A549 (cell line): ENCODE measurements at regions not wholly inside any gene's neighbourhood (a gene's known extent, or its start where the extent isn't known, plus 50 kb on each side); places are given as distances from the start of the nearest gene placed in this dataset.

Experiments
- ATAC-seq, 2 experiments: fragments of 200-7000 bp in 1 of 2; fragments of >200 bp in 1 of 2; cut with Nextera tagmentation in 1 of 2; cut with Tn5 transposase in 1 of 2; 3 replicates each; pipeline versions ENCODE4 v1.8.0 to v1.9.1; 2018 to 2020; ENCODE audit warnings: mild to moderate bottlenecking in 1 of 2, moderate library complexity in 1 of 2
- CTCF ChIA-PET: fragments of 300-600 bp; sonication (Branson Sonifier 250); formaldehyde crosslinking; extraction: SDS; loops from one replicate; lab custom pipeline; 2021; ENCODE audit warnings: antibody characterized with exemption, inconsistent platforms; lab: Yijun Ruan, JAX
- POLR2A ChIA-PET: fragments of 350-600 bp; formaldehyde crosslinking; extraction: SDS; loops from one replicate; lab custom pipeline; 2021; ENCODE audit warnings: antibody characterized with exemption, inconsistent platforms; lab: Yijun Ruan, JAX
- DNase-seq, 2 experiments: peaks; one replicate each; pipeline versions ENCODE4 v3.0.0 to v3.0.0-alpha.2; 2011 to 2016; ENCODE audit warnings: low read depth in 1 of 2, low spot score in 1 of 2
- FAIRE-seq: peaks from 2 replicates; lab custom pipeline; 2011; peaks lifted over from hg19 to GRCh38; lab: Jason Lieb, UNC
- H3K27ac ChIP-seq, 2 experiments: fragments of >200 bp; sonication (Bioruptor Twin); formaldehyde crosslinking; 3 replicates each; pipeline ENCODE4 v1.5.1; 2016 to 2017
- H3K4me1 ChIP-seq: fragments of >200 bp; sonication (Bioruptor Twin); formaldehyde crosslinking; 3 replicates; pipeline ENCODE4 v1.6.1; 2016
- H3K4me2 ChIP-seq: fragments of >200 bp; sonication (Bioruptor Twin); formaldehyde crosslinking; 3 replicates; pipeline ENCODE4 v1.6.1; 2016
- H3K4me3 ChIP-seq: fragments of >200 bp; sonication (Bioruptor Twin); formaldehyde crosslinking; 3 replicates; pipeline ENCODE4 v1.5.1; 2016
- H3K9me3 ChIP-seq: fragments of >200 bp; sonication (Bioruptor Twin); formaldehyde crosslinking; 3 replicates; pipeline ENCODE4 v1.6.1; 2016
- ATOH8 ChIP-seq: fragments of 250-450 bp; sonication (Bioruptor Pico); IDR thresholded peaks from 2 replicates; pipeline ENCODE4 v1.5.0; 2020; ENCODE audit warnings: low read depth, mild to moderate bottlenecking, moderate library complexity
- BHLHE40 ChIP-seq: IDR thresholded peaks from 2 replicates; pipeline ENCODE4 v1.6.1; 2012; ENCODE audit warnings: low read depth, low read length, inconsistent platforms
- CHD4 ChIP-seq: fragments of 200-600 bp; sonication (generic); IDR thresholded peaks from 2 replicates; pipeline ENCODE4 v1.6.1; 2016; ENCODE audit warnings: antibody characterized with exemption, mild to moderate bottlenecking, borderline replicate concordance
- CTCF ChIP-seq: fragments of >200 bp; sonication (Bioruptor Twin); formaldehyde crosslinking; IDR thresholded peaks from 3 replicates; pipeline ENCODE4 v1.5.1; 2016
- EHMT2 ChIP-seq: fragments of 200-600 bp; sonication (generic); IDR thresholded peaks from 2 replicates; pipeline ENCODE4 v1.6.1; 2016; ENCODE audit warnings: antibody characterized with exemption, low read depth, mild to moderate bottlenecking, moderate library complexity
- ELK1 ChIP-seq: fragments of 150-350 bp; IDR thresholded peaks from 2 replicates; pipeline ENCODE4 v1.6.1; 2014; ENCODE audit warnings: low read depth, mild to moderate bottlenecking, low read length
- FOSB ChIP-seq: fragments of 250-450 bp; sonication (Bioruptor Pico); IDR thresholded peaks from 2 replicates; pipeline ENCODE4 v1.5.0; 2020; ENCODE audit warnings: mild to moderate bottlenecking, moderate library complexity
- HDAC2 ChIP-seq: fragments of 200-600 bp; sonication (generic); IDR thresholded peaks from 2 replicates; pipeline ENCODE4 v1.6.1; 2016
- HES2 ChIP-seq: fragments of >200 bp; sonication (Bioruptor Twin); formaldehyde crosslinking; IDR thresholded peaks from 2 replicates; pipeline ENCODE4 v1.6.1; 2016
- HMGXB4 ChIP-seq: fragments of 250-450 bp; sonication (Bioruptor Pico); IDR thresholded peaks from 2 replicates; pipeline ENCODE4 v1.5.0; 2021; ENCODE audit warnings: mild to moderate bottlenecking, moderate library complexity, borderline replicate concordance
- JUN ChIP-seq, 2 experiments: fragments of >200 bp; sonication (Bioruptor Twin); formaldehyde crosslinking; IDR thresholded peaks; 2 replicates in 1 of 2; 3 replicates in 1 of 2; pipeline ENCODE4 v1.6.1; 2016 to 2017
- KDM5A ChIP-seq: fragments of 200-600 bp; sonication (generic); IDR thresholded peaks from 2 replicates; pipeline ENCODE4 v1.6.1; 2016; ENCODE audit warnings: antibody characterized with exemption, mild to moderate bottlenecking
- MAFK ChIP-seq: fragments of 450-650 bp; IDR thresholded peaks from 2 replicates; pipeline ENCODE4 v1.6.1; 2014; ENCODE audit not compliant: partially characterized antibody
- MAX ChIP-seq: IDR thresholded peaks from 2 replicates; pipeline ENCODE4 v1.6.1; 2012
- NFE2L2 ChIP-seq: fragments of 150-350 bp; conservative IDR thresholded peaks from 2 replicates; pipeline ENCODE4 v1.6.1; 2014; ENCODE audit warnings: low read length
- NR3C1 ChIP-seq: fragments of >200 bp; sonication (Bioruptor Twin); formaldehyde crosslinking; IDR thresholded peaks from 3 replicates; pipeline ENCODE4 v1.6.1; 2017
- POLR2AphosphoS2 ChIP-seq: conservative IDR thresholded peaks from 2 replicates; pipeline ENCODE4 v1.6.1; 2012; ENCODE audit warnings: low read length, improper control_type of control experiment, inconsistent platforms
- RNF2 ChIP-seq: fragments of 200-600 bp; sonication (generic); IDR thresholded peaks from 2 replicates; pipeline ENCODE4 v1.6.1; 2016; ENCODE audit warnings: low read depth, mild to moderate bottlenecking, antibody characterized with exemption, moderate library complexity, borderline replicate concordance
- SMC3 ChIP-seq: fragments of >200 bp; sonication (Bioruptor Twin); formaldehyde crosslinking; IDR thresholded peaks from 3 replicates; pipeline ENCODE4 v1.6.1; 2018; ENCODE audit warnings: inconsistent platforms
- TFCP2L1 ChIP-seq: fragments of 250-450 bp; sonication (Bioruptor Pico); IDR thresholded peaks from 2 replicates; pipeline ENCODE4 v1.5.0; 2021; ENCODE audit warnings: mild to moderate bottlenecking
- USF2 ChIP-seq: fragments of 450-650 bp; IDR thresholded peaks from 2 replicates; pipeline ENCODE4 v1.6.1; 2014; ENCODE audit warnings: antibody characterized with exemption
- ZC3H11A ChIP-seq: fragments of 450-650 bp; IDR thresholded peaks from 2 replicates; pipeline ENCODE4 v1.6.1; 2014; ENCODE audit warnings: antibody characterized with exemption, mild to moderate bottlenecking
- ZSCAN20 ChIP-seq: fragments of 250-450 bp; sonication (Bioruptor Pico); IDR thresholded peaks from 2 replicates; pipeline ENCODE4 v1.8.0; 2022; ENCODE audit warnings: mild to moderate bottlenecking, moderate library complexity
- WGBS: methylation state at CpG from one replicate; pipeline ENCODE4 v1.1.6; 2017; ENCODE audit errors: missing lambda C conversion rate; 5-methylcytosine and 5-hydroxymethylcytosine counted together

- Histone ChIP-seq H3K4me2 (no peak overlapping the region), H3K9me3 (no peaks in the 10 kb centered on the region), H3K27ac (no peak overlapping the region), H3K4me1 (no peaks in the 10 kb centered on the region), H3K4me3 (no peak overlapping the region)
- ChIA-PET POLR2A (no interaction called here), CTCF (no interaction called here)
- TF ChIP-seq HES2: no peak
- no peak for TF ChIP-seq FOSB (CRISPR knock-in tag)
- TF ChIP-seq SMC3: no peak
- TF ChIP-seq EHMT2: no peak
- TF ChIP-seq HMGXB4: no peak
- no peak for TF ChIP-seq ZSCAN20 (CRISPR knock-in tag)
- TF ChIP-seq MAFK: no peak
- no peak for TF ChIP-seq MAX
- no peak for TF ChIP-seq NR3C1
- no peak for TF ChIP-seq ELK1
- TF ChIP-seq JUN (IDR thresholded peaks at IDR 0.05): no peak
- no peak for TF ChIP-seq KDM5A
- no peak for TF ChIP-seq RNF2
- TF ChIP-seq ZC3H11A: no peak
- TF ChIP-seq TFCP2L1 (CRISPR knock-in tag): no peak
- TF ChIP-seq CTCF: no peak
- TF ChIP-seq USF2: no peak
- TF ChIP-seq ATOH8: no peak
- FAIRE-seq: no peak
- DNase-seq: no peak
- no peak for ATAC-seq
These were observed 137.6 kb upstream of the MAGI2 start for GRCh38 chr7:79590916-79591623.

GRCh38 chr7:79590391-79590790, 136.9 kb upstream of the MAGI2 start:
- Histone ChIP-seq H3K4me3 (no peak overlapping the region), H3K4me2 (no peak overlapping the region), H3K9me3 (no peaks in the 10 kb centered on the region), H3K4me1 (no peaks in the 10 kb centered on the region), H3K27ac (no peak overlapping the region)
- TF ChIP-seq CTCF: no peak
- no peak for TF ChIP-seq NFE2L2
- no peak for TF ChIP-seq HDAC2
- TF ChIP-seq CHD4: no peak
- no peak for TF ChIP-seq BHLHE40
- no peak for TF ChIP-seq EHMT2
- TF ChIP-seq POLR2AphosphoS2: no peak
- no peak for TF ChIP-seq NR3C1
- no peak for TF ChIP-seq USF2
- no peak for TF ChIP-seq MAX
- ChIA-PET CTCF (no interaction called here), POLR2A (no interaction called here)
- DNase-seq: no peak
- FAIRE-seq: no peak
- no peak for ATAC-seq
- WGBS: 90% methylated on average over 1 of the region's 1 CpG
